GM19372 (cell line): ENCODE measurements at regions not wholly inside any gene's neighbourhood (a gene's known extent, or its start where the extent isn't known, plus 50 kb on each side); places are given as distances from the start of the nearest gene placed in this dataset.

Experiments
- ATAC-seq: cut with Tn5 transposase; IDR thresholded peaks from one replicate; pipeline ENCODE4 v1.9.1; 2021; ENCODE audit warnings: mild to moderate bottlenecking, low read depth, moderate library complexity; ENCODE audit not compliant: unreplicated experiment

- no peak for ATAC-seq
Observed at GRCh38 chr16:80489173-80489572, 51.6 kb upstream of the DYNLRB2 start.

- no peak for ATAC-seq
Observed at GRCh38 chr16:80488167-80488566, 52.6 kb upstream of the DYNLRB2 start.

GRCh38 chr16:80480664-80481063 is 60.1 kb upstream of the DYNLRB2 start:
- peak; percentile 54 for ATAC-seq

GRCh38 chr16:80477838-80478237 is 63.0 kb upstream of the DYNLRB2 start:
- no peak for ATAC-seq

- no peak for ATAC-seq
Observed at GRCh38 chr16:80468029-80468428, 72.8 kb upstream of the DYNLRB2 start.

GRCh38 chr16:80466024-80466987 is 74.5 kb upstream of the DYNLRB2 start:
- ATAC-seq, result peak; percentile 86

GRCh38 chr16:80463751-80464495 is 76.9 kb upstream of the DYNLRB2 start:
- ATAC-seq, result no peak

GRCh38 chr16:80463326-80463725 is 77.5 kb upstream of the DYNLRB2 start:
- ATAC-seq, result no peak

GRCh38 chr16:80462917-80463316 is 77.9 kb upstream of the DYNLRB2 start:
- no peak for ATAC-seq

- no peak for ATAC-seq
Observed at GRCh38 chr16:80460988-80461387, 79.8 kb upstream of the DYNLRB2 start.

GRCh38 chr16:80459966-80460365 is 80.8 kb upstream of the DYNLRB2 start:
- no peak for ATAC-seq

GRCh38 chr16:80459331-80459777 is 81.4 kb upstream of the DYNLRB2 start:
- no peak for ATAC-seq

- ATAC-seq, result no peak
Observed at GRCh38 chr16:80457871-80458270, 82.9 kb upstream of the DYNLRB2 start.

- no peak for ATAC-seq
Observed at GRCh38 chr16:80454802-80455201, 86.0 kb upstream of the DYNLRB2 start.

- no peak for ATAC-seq
Observed at GRCh38 chr16:80449392-80449791, 91.4 kb upstream of the DYNLRB2 start.

GRCh38 chr16:80447241-80447640 is 93.6 kb upstream of the DYNLRB2 start:
- ATAC-seq, result no peak

GRCh38 chr16:80442779-80443178 is 98.0 kb upstream of the DYNLRB2 start:
- ATAC-seq, result no peak

- no peak for ATAC-seq
Observed at GRCh38 chr16:80441935-80442334, 98.9 kb upstream of the DYNLRB2 start.

GRCh38 chr16:80440667-80441066 is 100.1 kb upstream of the DYNLRB2 start:
- ATAC-seq, result no peak

GRCh38 chr16:80437707-80438106 is 103.1 kb upstream of the DYNLRB2 start:
- ATAC-seq, result no peak

- ATAC-seq, result no peak
Observed at GRCh38 chr16:80436510-80436909, 104.3 kb upstream of the DYNLRB2 start.
